Kasumi-1 (cell line): ENCODE measurements at regions not wholly inside any gene's neighbourhood (a gene's known extent, or its start where the extent isn't known, plus 50 kb on each side); places are given as distances from the start of the nearest gene placed in this dataset.
A peak's percentile ranks its signal among the peaks of the same experiment; 100 is the strongest.

Experiments
- DNase-seq, 2 experiments: peaks; one replicate each; lab custom pipeline; 2025; lab: John Stamatoyannopoulos, UW

- no peak for DNase-seq
Observed at GRCh38 chr3:139238281-139239030, 105.4 kb upstream of the MRPS22 start.

GRCh38 chr3:139239550-139239949, 104.3 kb upstream of the MRPS22 start:
- no peak for DNase-seq

- no peak for DNase-seq
Observed at GRCh38 chr3:139241783-139242182, 102.0 kb upstream of the MRPS22 start.

GRCh38 chr3:139243710-139244109, 100.1 kb upstream of the MRPS22 start:
- no peak for DNase-seq

- no peak for DNase-seq
Observed at GRCh38 chr3:139248593-139249255, 95.1 kb upstream of the MRPS22 start.

- no peak for DNase-seq
Observed at GRCh38 chr3:139251529-139251928, 92.3 kb upstream of the MRPS22 start.

- no peak for DNase-seq
Observed at GRCh38 chr3:139252719-139253118, 91.1 kb upstream of the MRPS22 start.

- no peak for DNase-seq
Observed at GRCh38 chr3:139258276-139258675, 85.5 kb upstream of the MRPS22 start.

- DNase-seq: no peak
Observed at GRCh38 chr3:139259398-139259797, 84.4 kb upstream of the MRPS22 start.

- DNase-seq: no peak
Observed at GRCh38 chr3:139260041-139260486, 83.8 kb upstream of the MRPS22 start.

- DNase-seq: no peak
Observed at GRCh38 chr3:139260793-139261736, 82.8 kb upstream of the MRPS22 start.

- no peak for DNase-seq
Observed at GRCh38 chr3:139261754-139262586, 81.8 kb upstream of the MRPS22 start.

- DNase-seq: no peak
Observed at GRCh38 chr3:139263798-139264197, 80.0 kb upstream of the MRPS22 start.

- no peak for DNase-seq
Observed at GRCh38 chr3:139264375-139264774, 79.4 kb upstream of the MRPS22 start.

GRCh38 chr3:139265131-139266016, 78.4 kb upstream of the MRPS22 start:
- no peak for DNase-seq

- no peak for DNase-seq
Observed at GRCh38 chr3:139267300-139268246, 76.2 kb upstream of the MRPS22 start.

- no peak for DNase-seq
Observed at GRCh38 chr3:139269984-139270383, 73.8 kb upstream of the MRPS22 start.

- DNase-seq: peak in 1 of 2 experiments; percentile 3
Observed at GRCh38 chr3:139270652-139271051, 73.2 kb upstream of the MRPS22 start.

- no peak for DNase-seq
Observed at GRCh38 chr3:139280027-139280671, 63.7 kb upstream of the MRPS22 start.
